KOPT-K1 (cell line): ENCODE measurements at regions not wholly inside any gene's neighbourhood (a gene's known extent, or its start where the extent isn't known, plus 50 kb on each side); places are given as distances from the start of the nearest gene placed in this dataset.

Experiments
- H3K27ac ChIP-seq: fragments of 200-600 bp; sonication (generic); 2 replicates; pipeline ENCODE4 v1.5.1; 2016; ENCODE audit warnings: antibody characterized with exemption, mild to moderate bottlenecking, low read depth, low read length; ENCODE audit not compliant: poor library complexity, severe bottlenecking
- H3K36me3 ChIP-seq: fragments of 200-600 bp; sonication (generic); 2 replicates; pipeline ENCODE4 v1.5.1; 2017; ENCODE audit warnings: antibody characterized with exemption, mild to moderate bottlenecking, low read length, moderate library complexity; ENCODE audit not compliant: insufficient read depth
- H3K9me3 ChIP-seq: fragments of 200-600 bp; sonication (generic); 2 replicates; pipeline ENCODE4 v1.5.1; 2017; ENCODE audit warnings: antibody characterized with exemption, low read length, mild to moderate bottlenecking; ENCODE audit not compliant: insufficient read depth, poor library complexity, severe bottlenecking

DNA sequence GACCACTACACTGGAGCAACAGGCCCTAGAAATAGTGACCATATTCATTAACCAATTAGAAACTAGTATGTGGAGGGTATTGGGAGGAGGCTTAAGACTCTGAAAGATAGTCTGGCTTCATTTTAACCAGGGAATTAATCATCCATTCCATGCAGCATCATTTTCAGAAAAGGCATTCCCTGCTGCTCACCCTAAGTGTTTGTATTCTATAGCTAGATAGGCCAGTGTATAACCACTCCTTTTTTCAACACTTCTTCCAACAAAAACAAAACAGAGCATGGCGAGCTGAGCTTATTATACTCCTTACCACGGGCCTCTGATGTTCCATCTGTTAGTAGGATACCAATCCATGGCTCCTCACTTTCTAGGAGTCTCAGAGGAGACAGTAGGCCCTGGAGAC is 112.0 kb upstream of the PKDCC start:
- Histone ChIP-seq H3K36me3 (no peaks in the 10 kb centered on the region), H3K27ac (no peak overlapping the region), H3K9me3 (no peaks in the 10 kb centered on the region)

DNA sequence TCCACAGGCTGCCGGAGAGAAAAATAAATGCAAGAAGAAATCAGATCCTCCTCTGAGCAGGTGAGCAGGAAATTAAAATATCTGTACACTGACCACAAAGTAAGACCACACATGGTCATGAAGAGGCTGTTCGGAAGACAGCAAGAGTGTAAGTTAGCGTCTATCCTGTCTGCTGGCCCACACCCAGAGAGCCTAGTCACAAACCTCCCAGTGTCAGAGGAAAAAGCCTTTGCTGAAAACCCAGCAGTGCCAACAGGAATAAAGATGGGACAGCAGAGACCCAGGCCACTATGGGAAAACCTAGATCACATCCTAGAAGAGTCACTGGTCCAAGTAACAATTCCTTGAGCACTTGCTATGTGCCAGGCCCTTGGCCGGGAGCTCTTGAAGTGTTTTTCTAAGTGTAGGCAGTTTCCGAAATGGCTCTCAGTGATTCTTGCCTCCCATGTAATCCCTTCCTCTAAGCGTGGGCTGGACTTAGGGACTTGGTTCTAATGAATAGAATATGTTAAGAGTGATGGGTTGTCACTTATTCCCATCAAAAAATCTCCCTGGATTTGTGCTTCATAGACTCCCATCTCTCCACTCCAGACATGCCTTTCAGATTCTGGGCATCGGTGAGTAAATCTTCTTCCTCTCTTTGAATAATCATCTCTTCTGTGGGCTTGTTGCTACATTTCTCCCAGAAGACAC is 110.9 kb upstream of the PKDCC start:
- Histone ChIP-seq H3K27ac (no peak overlapping the region), H3K9me3 (no peaks in the 10 kb centered on the region), H3K36me3 (no peaks in the 10 kb centered on the region)

- no peak overlapping the region for H3K27ac ChIP-seq
These were observed 110.3 kb upstream of the PKDCC start for GRCh38 chr2:41937464-41937906.

GRCh38 chr2:41937921-41938708 is 109.7 kb upstream of the PKDCC start:
- no peaks in the 10 kb centered on the region for H3K36me3 ChIP-seq
- H3K27ac ChIP-seq, result no peak overlapping the region
- no peaks in the 10 kb centered on the region for H3K9me3 ChIP-seq

More at GRCh38 chr2:41937464-41937906, 110.3 kb upstream of the PKDCC start:
- no peaks in the 10 kb centered on the region for H3K36me3 ChIP-seq
- no peaks in the 10 kb centered on the region for H3K9me3 ChIP-seq

DNA sequence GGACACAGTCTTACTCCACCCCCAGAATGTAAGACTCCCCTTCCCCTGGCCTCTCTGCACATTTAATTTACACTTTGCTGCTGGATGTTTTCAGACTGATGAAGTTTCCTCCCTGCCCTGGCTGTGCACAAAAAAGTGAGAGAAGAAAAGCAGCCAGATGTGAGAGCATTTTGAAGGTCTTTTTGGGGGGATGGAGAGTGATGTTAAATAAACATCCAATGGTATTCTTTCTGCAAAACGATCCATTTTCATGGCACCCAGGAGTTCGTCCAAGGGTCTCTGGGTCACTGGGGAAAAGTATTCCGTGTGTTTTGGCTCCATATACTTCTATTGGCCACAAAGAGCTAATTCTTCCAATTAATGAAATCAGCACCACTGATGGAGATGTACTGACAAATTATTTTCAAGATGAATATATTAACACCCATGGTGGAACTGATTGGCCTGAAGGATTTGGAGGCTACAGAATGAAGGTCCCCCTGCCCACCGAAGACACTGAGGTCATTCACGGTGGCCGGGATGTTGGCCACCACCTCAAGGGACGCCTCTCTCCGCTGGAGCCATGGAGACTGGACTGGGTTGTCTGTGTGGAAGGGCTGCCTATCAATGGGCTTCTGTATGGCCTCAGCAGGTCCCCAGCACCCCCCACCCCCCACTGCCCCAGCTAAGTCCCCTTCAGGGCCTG is 107.6 kb upstream of the PKDCC start:
- Histone ChIP-seq H3K9me3 (no peaks in the 10 kb centered on the region), H3K36me3 (no peaks in the 10 kb centered on the region), H3K27ac (no peak overlapping the region)

DNA sequence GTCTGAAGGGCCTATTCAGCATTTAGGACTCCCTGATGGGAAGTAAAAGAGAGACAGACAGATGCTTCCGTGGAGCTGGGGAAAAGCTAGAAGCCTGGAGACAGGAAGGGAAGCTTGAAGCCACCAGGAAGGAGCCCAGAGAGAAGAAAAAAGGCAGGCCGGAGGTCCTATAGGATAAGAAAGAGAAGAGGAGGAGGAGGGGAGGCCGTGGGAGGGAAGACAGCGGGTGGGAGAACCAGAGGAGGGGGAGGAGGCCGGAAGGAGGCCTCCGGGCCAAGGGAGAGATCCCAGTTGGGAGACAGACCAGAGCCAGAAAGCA is 107.1 kb upstream of the PKDCC start:
- H3K9me3 ChIP-seq, result no peaks in the 10 kb centered on the region
- no peak overlapping the region for H3K27ac ChIP-seq
- no peaks in the 10 kb centered on the region for H3K36me3 ChIP-seq

GRCh38 chr2:41941831-41942230 is 106.0 kb upstream of the PKDCC start:
- no peaks in the 10 kb centered on the region for H3K9me3 ChIP-seq
- no peaks in the 10 kb centered on the region for H3K36me3 ChIP-seq
- H3K27ac ChIP-seq, result no peak overlapping the region

DNA sequence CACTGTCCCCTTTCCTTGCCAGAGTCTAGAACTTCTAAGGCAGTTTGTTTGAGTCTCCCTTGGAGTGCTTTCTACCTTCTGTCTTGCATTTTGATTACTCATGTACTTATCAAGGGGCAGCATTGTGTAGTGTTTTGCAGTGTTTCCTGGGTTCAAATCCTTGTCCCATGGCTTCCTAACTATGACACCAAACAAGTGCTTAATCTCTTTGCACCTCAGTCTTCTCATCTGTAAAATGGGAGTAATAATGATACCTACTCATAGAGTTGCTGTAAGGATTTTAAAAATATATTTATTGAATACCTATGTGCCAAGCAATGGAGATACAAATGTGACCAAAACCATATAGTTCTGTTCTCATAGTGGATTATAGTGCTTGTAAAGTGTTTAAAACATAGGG is 105.5 kb upstream of the PKDCC start:
- no peak overlapping the region for H3K27ac ChIP-seq
- no peaks in the 10 kb centered on the region for H3K9me3 ChIP-seq
- H3K36me3 ChIP-seq, result no peaks in the 10 kb centered on the region

GRCh38 chr2:41943159-41943558 is 104.7 kb upstream of the PKDCC start:
- Histone ChIP-seq H3K9me3 (no peaks in the 10 kb centered on the region), H3K27ac (no peak overlapping the region), H3K36me3 (no peaks in the 10 kb centered on the region)

GRCh38 chr2:41944220-41944880 is 103.5 kb upstream of the PKDCC start:
- H3K36me3 ChIP-seq, result no peaks in the 10 kb centered on the region
- H3K9me3 ChIP-seq, result no peaks in the 10 kb centered on the region
- no peak overlapping the region for H3K27ac ChIP-seq

DNA sequence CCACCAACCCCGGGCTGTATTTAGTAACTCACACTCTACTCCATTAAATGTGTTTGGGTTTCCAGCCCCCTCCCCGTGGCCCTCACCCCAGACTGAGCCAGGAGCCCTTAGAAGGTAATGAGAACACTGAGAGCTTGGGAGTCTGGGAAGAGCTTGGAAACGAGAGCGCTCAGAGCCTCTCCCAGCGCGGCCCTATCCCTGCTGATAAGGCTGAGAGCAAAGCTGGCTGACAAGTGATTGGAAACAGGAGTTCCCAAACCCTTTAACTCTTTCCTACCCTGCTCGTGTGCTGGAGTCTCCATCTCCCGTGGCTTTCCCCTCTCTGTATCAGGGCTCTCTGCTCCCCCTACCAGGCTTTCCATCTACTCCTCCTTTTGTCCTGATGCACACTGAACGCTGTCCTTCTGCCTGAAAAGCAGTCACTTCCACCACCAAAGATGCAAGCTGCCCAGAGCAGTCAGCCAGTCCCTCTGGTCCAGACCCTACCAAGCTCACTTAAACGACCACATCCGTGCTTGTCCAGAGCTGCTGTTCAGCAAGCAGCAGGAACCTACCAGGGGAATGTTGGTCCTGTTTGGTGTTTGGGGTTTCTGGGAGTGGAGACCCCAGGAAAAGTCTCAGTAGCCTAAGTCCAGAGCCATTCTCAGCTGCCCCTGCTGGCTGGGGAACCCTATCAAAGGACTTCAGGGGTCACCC is 100.0 kb upstream of the PKDCC start:
- Histone ChIP-seq H3K36me3 (no peaks in the 10 kb centered on the region), H3K9me3 (no peaks in the 10 kb centered on the region), H3K27ac (no peak overlapping the region)

DNA sequence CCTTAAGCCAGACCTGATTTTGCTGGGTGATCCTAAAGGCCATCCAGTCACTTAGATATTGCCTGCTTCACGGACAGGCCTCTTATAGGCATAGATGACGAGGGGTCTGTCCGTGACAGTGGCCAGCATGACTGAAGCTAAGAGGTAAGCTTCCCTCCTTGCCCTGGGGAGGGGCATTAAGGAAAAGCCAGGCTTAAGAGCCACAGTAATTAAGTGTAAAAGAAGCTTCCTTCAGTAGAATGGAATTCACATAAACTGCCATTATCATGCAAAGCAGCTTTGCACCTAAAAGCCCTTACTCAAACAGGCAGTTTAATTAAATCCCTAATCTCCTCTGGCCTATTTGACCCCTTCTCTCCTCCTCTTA is 99.4 kb upstream of the PKDCC start:
- H3K9me3 ChIP-seq, result no peaks in the 10 kb centered on the region
- H3K27ac ChIP-seq, result no peak overlapping the region
- H3K36me3 ChIP-seq, result no peaks in the 10 kb centered on the region

GRCh38 chr2:41949091-41949882 is 98.5 kb upstream of the PKDCC start:
- H3K36me3 ChIP-seq, result no peaks in the 10 kb centered on the region
- H3K27ac ChIP-seq, result no peak overlapping the region
- no peaks in the 10 kb centered on the region for H3K9me3 ChIP-seq
